Fibroblast of skin of back (primary cell): ENCODE measurements at regions not wholly inside any gene's neighbourhood (a gene's known extent, or its start where the extent isn't known, plus 50 kb on each side); places are given as distances from the start of the nearest gene placed in this dataset.
"Not testable (repeated sequence)": the region's sequence is repeated elsewhere in the genome, so short reads cannot be mapped to it uniquely, and the experiment has no call there.

Experiments
- DNase-seq: peaks from one replicate; pipeline ENCODE4 v3.0.0-alpha.2; 2013

DNA sequence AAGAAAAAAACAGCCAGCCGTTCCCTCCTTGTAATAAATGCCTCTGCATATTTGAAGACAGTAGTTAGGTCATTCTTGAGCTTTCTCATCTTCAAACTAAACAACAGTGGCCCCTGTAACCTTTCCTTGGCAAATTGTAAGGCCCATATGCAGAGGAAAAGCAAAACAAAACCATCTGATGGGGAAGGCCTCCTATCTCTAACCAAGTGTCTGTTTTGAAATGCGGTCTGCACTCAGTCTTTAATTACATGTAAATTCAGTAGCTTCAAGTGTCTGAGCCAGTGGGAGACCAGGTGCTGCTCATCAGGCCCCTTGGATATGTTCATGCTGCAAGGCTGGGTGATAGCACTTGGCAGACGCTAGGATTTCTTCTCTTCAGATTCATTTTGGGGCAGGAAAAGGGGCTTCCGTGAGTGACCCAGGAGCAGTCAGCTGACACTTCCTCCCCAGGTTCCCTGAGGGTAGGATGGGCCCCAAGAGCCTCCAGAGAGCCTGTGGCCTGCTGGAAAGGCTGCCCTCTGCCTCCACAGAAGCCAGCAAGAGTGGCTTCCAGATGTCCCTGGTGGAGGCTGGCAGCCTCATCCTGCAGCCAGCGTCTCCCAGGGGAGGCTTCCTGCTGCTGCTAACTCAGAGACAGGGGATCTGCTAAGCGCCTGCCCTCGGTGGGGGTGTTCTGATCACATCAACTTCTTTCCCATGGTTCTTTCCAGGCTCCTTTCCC, 60.2 kb upstream of the PLGLB2 start:
- not testable (repeated sequence) for DNase-seq

DNA sequence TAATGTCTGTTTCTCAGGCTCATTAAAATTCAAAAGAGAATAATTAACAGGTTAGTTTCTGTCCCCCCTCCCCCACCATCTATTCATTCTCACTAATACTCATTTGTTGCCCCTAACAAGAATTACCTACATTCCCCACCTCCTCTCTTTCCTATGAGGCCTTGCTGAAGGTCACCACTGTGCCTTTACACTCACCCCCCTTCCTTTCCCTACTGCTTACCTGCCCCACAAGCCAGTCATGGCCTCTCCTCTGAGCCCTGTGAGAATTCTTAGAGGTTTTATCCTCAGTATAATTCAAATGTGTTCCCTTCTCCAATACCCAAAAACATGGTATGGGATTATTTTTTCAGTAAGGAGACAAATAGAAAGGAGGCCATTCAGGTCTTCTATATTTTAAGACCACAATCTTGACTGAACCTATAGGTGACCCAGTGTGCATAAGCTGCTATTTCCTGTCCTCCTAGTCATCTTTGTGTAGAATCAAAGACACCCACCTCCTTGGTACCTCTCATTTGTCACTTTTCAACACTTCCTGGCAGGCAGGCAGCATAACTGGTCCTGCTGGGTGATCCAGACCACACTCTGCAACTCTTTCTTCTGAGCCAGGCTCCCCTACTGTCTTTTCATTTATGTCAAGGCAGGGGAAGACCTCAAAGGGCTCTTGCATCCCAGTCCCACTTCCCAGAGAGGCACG, 55.8 kb upstream of the PLGLB2 start:
- DNase-seq, result not testable (repeated sequence)

DNA sequence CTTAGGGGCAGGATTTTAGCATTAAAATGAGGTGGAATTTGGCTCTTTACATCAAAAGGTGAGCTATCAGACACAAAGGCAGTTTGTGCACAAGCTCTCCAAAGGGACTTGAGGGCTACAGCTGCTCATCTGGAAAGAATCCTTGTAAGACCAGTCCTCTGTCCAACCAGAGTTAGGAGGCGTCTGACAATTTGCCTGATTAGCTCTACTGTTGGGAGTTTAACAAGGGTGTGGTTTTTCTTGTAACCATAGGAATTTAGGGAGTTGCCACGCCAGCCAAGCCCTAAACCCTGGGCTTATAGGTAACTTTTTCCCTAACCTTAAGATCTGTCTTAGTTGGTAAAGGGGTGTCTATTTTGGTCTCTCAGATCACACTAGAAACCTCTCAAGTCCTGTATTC, 55.0 kb upstream of the PLGLB2 start:
- peak; percentile 6 for DNase-seq

DNA sequence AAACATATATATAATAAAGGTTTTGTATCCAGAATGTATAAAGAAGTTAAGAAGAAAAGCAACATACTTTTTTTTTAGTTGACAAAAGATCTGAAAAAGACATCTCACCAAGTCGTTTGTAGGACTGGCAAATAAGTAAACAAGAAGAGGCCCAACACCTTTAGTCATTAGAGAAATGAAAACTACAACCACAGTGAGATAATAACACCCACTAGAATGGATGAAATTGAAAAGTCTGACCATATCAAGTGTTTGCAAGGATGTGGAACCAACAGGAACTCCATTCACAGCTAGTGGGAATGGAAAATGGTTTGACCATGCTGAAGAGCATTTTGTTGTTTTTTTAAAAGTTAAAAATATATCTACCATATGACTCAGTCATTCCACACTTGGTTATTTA, 54.0 kb upstream of the PLGLB2 start:
- DNase-seq, result not testable (repeated sequence)

DNA sequence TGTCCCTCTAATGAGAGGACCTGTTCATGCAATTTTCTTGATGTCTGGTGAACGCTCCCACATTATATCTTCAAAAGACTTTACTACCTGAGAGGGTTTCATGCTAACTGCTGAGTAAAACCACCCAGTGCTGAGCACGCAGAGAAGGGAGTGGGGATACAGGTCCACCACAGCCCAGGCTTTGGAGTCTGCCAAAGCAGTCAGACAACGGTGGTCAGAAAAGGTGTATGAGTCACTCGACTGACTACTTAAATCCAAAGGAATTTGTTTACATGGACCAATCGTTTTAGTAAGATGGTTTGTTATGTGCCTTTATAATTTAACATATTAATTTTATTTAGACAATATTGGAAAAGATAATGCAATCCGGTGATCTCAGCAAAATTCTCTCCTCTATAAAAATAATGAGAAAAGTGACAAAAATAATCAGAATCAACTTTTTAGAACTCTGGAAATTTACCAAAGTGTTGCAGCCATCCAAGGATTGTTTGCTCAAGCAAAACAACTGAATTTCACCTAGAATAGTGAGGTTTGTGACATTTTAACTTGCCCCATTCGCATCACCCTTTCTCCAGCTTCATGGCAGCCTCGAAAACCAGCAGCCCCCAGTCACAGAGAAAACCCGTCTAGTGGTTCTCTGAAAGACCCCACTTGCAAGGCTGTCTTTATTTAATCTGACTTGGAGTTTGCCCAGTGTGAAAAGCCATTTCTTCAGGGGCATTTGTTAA, 52.1 kb upstream of the PLGLB2 start:
- DNase-seq, result peak; percentile 5
